ENCODE measurements at regions not wholly inside any gene's neighbourhood (a gene's known extent, or its start where the extent isn't known, plus 50 kb on each side); places are given as distances from the start of the nearest gene placed in this dataset.

DNA sequence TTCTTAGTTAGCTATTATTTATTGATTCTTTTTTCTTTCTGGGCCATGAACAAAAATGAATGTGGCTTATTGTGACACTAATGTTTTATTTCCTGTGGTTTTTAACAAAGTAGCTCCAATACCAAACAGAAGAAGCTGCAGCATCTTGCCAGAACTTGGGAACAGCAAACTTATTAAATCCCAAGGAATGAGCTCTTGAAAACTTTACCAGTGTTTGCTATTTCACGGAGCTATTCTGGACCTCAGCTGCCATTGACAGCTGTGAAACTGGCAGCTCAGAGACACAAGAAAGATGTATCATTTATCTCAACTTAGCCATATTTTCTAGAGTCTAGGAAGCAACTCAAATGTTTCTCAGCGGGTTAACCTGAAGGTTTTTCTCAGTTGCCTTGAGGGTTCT, 91.0 kb upstream of the NEUROD1 start:
- Histone ChIP-seq H3K4me2 (ENCODE audit: insufficient read depth, low read length) (no peak overlapping the region), H3K9ac (replicated peaks; ENCODE audit: extremely low read depth, insufficient read depth, low read length) (no peak overlapping the region), H3K27me3 (ENCODE audit: control insufficient read depth in 2 of 2, insufficient read depth in 2 of 2, low read length in 2 of 2) (no peaks in the 10 kb centered on the region), H3K4me1 (ENCODE audit: control insufficient read depth, extremely low read depth, insufficient read depth, low read length) (peaks cover 6% of the 10 kb centered on the region), H3K9me1 (replicated peaks; ENCODE audit: control insufficient read depth, extremely low read depth, insufficient read depth, low read length) (no peaks in the 10 kb centered on the region), H3K4me3 (replicated peaks in 1 of 3; ENCODE audit: insufficient read depth in 1 of 3, low read depth in 1 of 3, low read length in 3 of 3) (no peak overlapping the region), H3K27ac (ENCODE audit: insufficient read depth, low read depth, low read length) (no peak overlapping the region), H3K9me3 (replicated peaks; ENCODE audit: control insufficient read depth, insufficient read depth, low read length) (no peaks in the 10 kb centered on the region), H4K20me1 (replicated peaks; ENCODE audit: control insufficient read depth, extremely low read depth, insufficient read depth, low read length) (no peaks in the 10 kb centered on the region), H3K79me2 (ENCODE audit: control insufficient read depth, insufficient read depth, low read length) (no peaks in the 10 kb centered on the region), H3K36me3 (ENCODE audit: control insufficient read depth in 2 of 2, extremely low read depth in 1 of 2, insufficient read depth in 2 of 2, low read length in 2 of 2) (no peaks in the 10 kb centered on the region), H2AFZ (ENCODE audit: low read depth, low read length) (no peak overlapping the region)
- ChIA-PET CTCF (interaction anchor here (0.6 to 1.6 kb wide), 5 partner anchors 10 to 133 kb away, joined by 3 to 4 read pairs (median 3); no protein-coding TSS in a partner anchor), POLR2A (interaction anchor here (0.5 kb wide), 1 partner anchor 20 kb away, joined by 3 read pairs; no protein-coding TSS in a partner anchor)
- FAIRE-seq (no peak), DNase-seq (ENCODE audit: low read depth, low spot score) (no peak)
- dilution Hi-C loops (cut with MboI; ENCODE audit: extremely low pct_ligation_motif_present, low sequenced_read_pairs) (loop anchor here (25.0 kb wide), 1 partner anchor 141 kb away; no protein-coding TSS in a partner anchor), intact Hi-C loops (cut with micrococcal nuclease) (no loop called here)
- TF ChIP-seq FOS (IDR thresholded peaks at IDR 0.05; ENCODE audit: borderline replicate concordance, insufficient read depth, low read length) (no peak), POLR2A (IDR thresholded peaks at IDR 0.05; ENCODE audit: low read depth, low read length) (no peak), POLR2AphosphoS5 (IDR thresholded peaks at IDR 0.05; ENCODE audit: insufficient read depth, low read depth, low read length) (no peak), MYC (IDR thresholded peaks at IDR 0.05; ENCODE audit: low read depth, low read length) (no peak), EZH2 (IDR thresholded peaks at IDR 0.05; ENCODE audit: borderline replicate concordance, low read depth, low read length, severe bottlenecking) (no peak), JUN (IDR thresholded peaks at IDR 0.05; ENCODE audit: borderline replicate concordance, insufficient read depth, insufficient read length, low read depth) (no peak), GATA2 (IDR thresholded peaks at IDR 0.05; ENCODE audit: insufficient read depth, insufficient read length, low read depth, low read length) (no peak)
- TF ChIP-seq, protein P1, sequence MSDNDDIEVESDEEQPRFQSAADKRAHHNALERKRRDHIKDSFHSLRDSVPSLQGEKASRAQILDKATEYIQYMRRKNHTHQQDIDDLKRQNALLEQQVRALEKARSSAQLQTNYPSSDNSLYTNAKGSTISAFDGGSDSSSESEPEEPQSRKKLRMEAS (IDR thresholded peaks at IDR 0.05; ENCODE audit: insufficient read depth, insufficient read length), result no peak
- TF ChIP-seq, protein P2, sequence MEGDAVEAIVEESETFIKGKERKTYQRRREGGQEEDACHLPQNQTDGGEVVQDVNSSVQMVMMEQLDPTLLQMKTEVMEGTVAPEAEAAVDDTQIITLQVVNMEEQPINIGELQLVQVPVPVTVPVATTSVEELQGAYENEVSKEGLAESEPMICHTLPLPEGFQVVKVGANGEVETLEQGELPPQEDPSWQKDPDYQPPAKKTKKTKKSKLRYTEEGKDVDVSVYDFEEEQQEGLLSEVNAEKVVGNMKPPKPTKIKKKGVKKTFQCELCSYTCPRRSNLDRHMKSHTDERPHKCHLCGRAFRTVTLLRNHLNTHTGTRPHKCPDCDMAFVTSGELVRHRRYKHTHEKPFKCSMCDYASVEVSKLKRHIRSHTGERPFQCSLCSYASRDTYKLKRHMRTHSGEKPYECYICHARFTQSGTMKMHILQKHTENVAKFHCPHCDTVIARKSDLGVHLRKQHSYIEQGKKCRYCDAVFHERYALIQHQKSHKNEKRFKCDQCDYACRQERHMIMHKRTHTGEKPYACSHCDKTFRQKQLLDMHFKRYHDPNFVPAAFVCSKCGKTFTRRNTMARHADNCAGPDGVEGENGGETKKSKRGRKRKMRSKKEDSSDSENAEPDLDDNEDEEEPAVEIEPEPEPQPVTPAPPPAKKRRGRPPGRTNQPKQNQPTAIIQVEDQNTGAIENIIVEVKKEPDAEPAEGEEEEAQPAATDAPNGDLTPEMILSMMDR (IDR thresholded peaks at IDR 0.05; ENCODE audit: extremely low read depth in 1 of 2, insufficient read depth in 1 of 2, low read depth in 1 of 2, low read length in 2 of 2), result no peak
- BruUV-seq (replicated peaks), result no TSS peak

Measured in endothelial cell of umbilical vein (primary cell).